Activated T-cell treated with anti-CD3 and anti-CD28 coated beads, Interleukin-2, amount 50 U/mL, for 1 hour (primary cell): ENCODE measurements at regions not wholly inside any gene's neighbourhood (a gene's known extent, or its start where the extent isn't known, plus 50 kb on each side); places are given as distances from the start of the nearest gene placed in this dataset.

ENCODE experiments used
- DNase-seq: peaks from one replicate; pipeline ENCODE4 v3.0.0-alpha.2; 2020

GRCh38 chr13:85663856-85664255 is 135.4 kb downstream of the SLITRK6 start:
- DNase-seq, result no peak

GRCh38 chr13:85662186-85662585 is 137.0 kb downstream of the SLITRK6 start:
- DNase-seq, result no peak

- DNase-seq, result no peak
Observed at GRCh38 chr13:85661675-85662074, 137.5 kb downstream of the SLITRK6 start.

GRCh38 chr13:85659493-85659892 is 139.7 kb downstream of the SLITRK6 start:
- no peak for DNase-seq

GRCh38 chr13:85657942-85658341 is 141.3 kb downstream of the SLITRK6 start:
- DNase-seq, result no peak

GRCh38 chr13:85655040-85655439 is 144.2 kb downstream of the SLITRK6 start:
- no peak for DNase-seq

GRCh38 chr13:85654227-85654626 is 145.0 kb downstream of the SLITRK6 start:
- no peak for DNase-seq

GRCh38 chr13:85653681-85654080 is 145.5 kb downstream of the SLITRK6 start:
- DNase-seq, result no peak

- DNase-seq, result no peak
Observed at GRCh38 chr13:85652491-85652890, 146.7 kb downstream of the SLITRK6 start.

- no peak for DNase-seq
Observed at GRCh38 chr13:85651440-85651839, 147.8 kb downstream of the SLITRK6 start.

- DNase-seq, result no peak
Observed at GRCh38 chr13:85650613-85651012, 148.6 kb downstream of the SLITRK6 start.

GRCh38 chr13:85640727-85641126 is 158.5 kb downstream of the SLITRK6 start:
- no peak for DNase-seq

GRCh38 chr13:85638815-85639393 is 160.3 kb downstream of the SLITRK6 start:
- DNase-seq, result no peak

GRCh38 chr13:85638265-85638664 is 161.0 kb downstream of the SLITRK6 start:
- DNase-seq, result no peak

GRCh38 chr13:85632526-85633195 is 166.6 kb downstream of the SLITRK6 start:
- no peak for DNase-seq

- DNase-seq, result no peak
Observed at GRCh38 chr13:85631801-85632200, 167.4 kb downstream of the SLITRK6 start.

GRCh38 chr13:85626603-85627002 is 172.6 kb downstream of the SLITRK6 start:
- no peak for DNase-seq

GRCh38 chr13:85619321-85619720 is 179.9 kb downstream of the SLITRK6 start:
- DNase-seq, result no peak

GRCh38 chr13:85618521-85618920 is 180.7 kb downstream of the SLITRK6 start:
- DNase-seq, result no peak

- DNase-seq, result no peak
Observed at GRCh38 chr13:85616275-85616674, 182.9 kb downstream of the SLITRK6 start.

- DNase-seq, result no peak
Observed at GRCh38 chr13:85615031-85615430, 184.2 kb downstream of the SLITRK6 start.

GRCh38 chr13:85610024-85610423 is 189.2 kb downstream of the SLITRK6 start:
- no peak for DNase-seq

- DNase-seq, result no peak
Observed at GRCh38 chr13:85608255-85608829, 190.9 kb downstream of the SLITRK6 start.

- DNase-seq, result no peak
Observed at GRCh38 chr13:85603735-85604134, 195.5 kb downstream of the SLITRK6 start.

- DNase-seq, result no peak
Observed at GRCh38 chr13:85601526-85601925, 197.7 kb downstream of the SLITRK6 start.
